22Rv1 (cell line): ENCODE measurements at regions not wholly inside any gene's neighbourhood (a gene's known extent, or its start where the extent isn't known, plus 50 kb on each side); places are given as distances from the start of the nearest gene placed in this dataset.

Experiments used
- CTCF ChIP-seq: fragments of 450-650 bp; IDR thresholded peaks from 2 replicates; pipeline ENCODE4 v1.5.1; 2017; ENCODE audit warnings: mild to moderate bottlenecking
- ZFX ChIP-seq: fragments of 450-650 bp; IDR thresholded peaks from 2 replicates; pipeline ENCODE4 v1.6.1; 2017; ENCODE audit warnings: antibody characterized with exemption, borderline replicate concordance

GRCh38 chr6:1002989-1003388, 308.9 kb upstream of the FOXQ1 start:
- TF ChIP-seq CTCF (no peak), ZFX (no peak)
